ENCODE measurements at regions not wholly inside any gene's neighbourhood (a gene's known extent, or its start where the extent isn't known, plus 50 kb on each side); places are given as distances from the start of the nearest gene placed in this dataset.

DNA sequence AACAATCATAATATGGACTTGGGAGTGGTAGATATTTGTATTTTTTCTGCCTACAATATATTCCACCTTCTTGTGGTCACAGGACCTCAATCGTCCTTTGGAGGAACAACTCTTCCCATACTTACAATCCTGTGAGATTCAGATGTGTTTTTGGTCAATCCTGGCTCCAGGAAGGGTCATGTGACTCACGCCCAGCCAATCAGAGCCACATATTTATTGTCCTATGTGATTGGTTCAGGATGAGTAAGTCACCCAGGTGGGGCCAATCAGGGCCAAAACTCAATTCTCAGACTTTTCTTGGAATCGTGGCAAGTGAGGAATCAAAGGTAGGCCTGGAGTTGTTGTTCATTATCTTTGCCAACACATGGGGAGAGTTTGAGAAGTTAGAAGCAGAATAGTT is 264.9 kb downstream of the SUDS3 start:
- TF ChIP-seq, protein P1, sequence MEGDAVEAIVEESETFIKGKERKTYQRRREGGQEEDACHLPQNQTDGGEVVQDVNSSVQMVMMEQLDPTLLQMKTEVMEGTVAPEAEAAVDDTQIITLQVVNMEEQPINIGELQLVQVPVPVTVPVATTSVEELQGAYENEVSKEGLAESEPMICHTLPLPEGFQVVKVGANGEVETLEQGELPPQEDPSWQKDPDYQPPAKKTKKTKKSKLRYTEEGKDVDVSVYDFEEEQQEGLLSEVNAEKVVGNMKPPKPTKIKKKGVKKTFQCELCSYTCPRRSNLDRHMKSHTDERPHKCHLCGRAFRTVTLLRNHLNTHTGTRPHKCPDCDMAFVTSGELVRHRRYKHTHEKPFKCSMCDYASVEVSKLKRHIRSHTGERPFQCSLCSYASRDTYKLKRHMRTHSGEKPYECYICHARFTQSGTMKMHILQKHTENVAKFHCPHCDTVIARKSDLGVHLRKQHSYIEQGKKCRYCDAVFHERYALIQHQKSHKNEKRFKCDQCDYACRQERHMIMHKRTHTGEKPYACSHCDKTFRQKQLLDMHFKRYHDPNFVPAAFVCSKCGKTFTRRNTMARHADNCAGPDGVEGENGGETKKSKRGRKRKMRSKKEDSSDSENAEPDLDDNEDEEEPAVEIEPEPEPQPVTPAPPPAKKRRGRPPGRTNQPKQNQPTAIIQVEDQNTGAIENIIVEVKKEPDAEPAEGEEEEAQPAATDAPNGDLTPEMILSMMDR (IDR thresholded peaks at IDR 0.05), result no peak
- TF ChIP-seq POLR2A (IDR thresholded peaks at IDR 0.05; ENCODE audit: low read depth), result no peak
- TF ChIP-seq EP300 (IDR thresholded peaks at IDR 0.05), result no peak
- no peak for TF ChIP-seq POLR2AphosphoS5 (IDR thresholded peaks at IDR 0.05)
